ENCODE measurements at regions not wholly inside any gene's neighbourhood (a gene's known extent, or its start where the extent isn't known, plus 50 kb on each side); places are given as distances from the start of the nearest gene placed in this dataset.

GRCh38 chr16:52386694-52387093 is 160.2 kb downstream of the TOX3 start:
- Histone ChIP-seq H3K27me3 (no peaks in the 10 kb centered on the region), H3K27ac (no peak overlapping the region), H3K9ac (no peak overlapping the region), H3K4me3 (no peak overlapping the region), H3K4me2 (no peak overlapping the region), H3K36me3 (no peaks in the 10 kb centered on the region), H4K20me1 (no peaks in the 10 kb centered on the region), H3K4me1 (no peaks in the 10 kb centered on the region), H3K9me3 (no peaks in the 10 kb centered on the region)
- no peak for TF ChIP-seq Cebpa-rat (IDR thresholded peaks at IDR 0.05)

GRCh38 chr16:52384378-52384777 is 162.6 kb downstream of the TOX3 start:
- Histone ChIP-seq H3K27ac (no peak overlapping the region), H3K27me3 (no peaks in the 10 kb centered on the region)

GRCh38 chr16:52383640-52384292 is 163.2 kb downstream of the TOX3 start:
- H3K9me3 ChIP-seq = no peaks in the 10 kb centered on the region
- H3K27ac ChIP-seq = no peak overlapping the region
- TF ChIP-seq Cebpa-rat (IDR thresholded peaks at IDR 0.05) = no peak
- H3K36me3 ChIP-seq = no peaks in the 10 kb centered on the region
- no peaks in the 10 kb centered on the region for H3K4me1 ChIP-seq
- no peaks in the 10 kb centered on the region for H4K20me1 ChIP-seq
- H3K4me2 ChIP-seq = no peak overlapping the region
- H3K4me3 ChIP-seq = no peak overlapping the region
- no peak overlapping the region for H3K9ac ChIP-seq
- H3K27me3 ChIP-seq = no peaks in the 10 kb centered on the region

More at GRCh38 chr16:52384378-52384777, 162.6 kb downstream of the TOX3 start:
- Histone ChIP-seq H3K4me1 (no peaks in the 10 kb centered on the region), H3K4me3 (no peak overlapping the region), H4K20me1 (no peaks in the 10 kb centered on the region), H3K36me3 (no peaks in the 10 kb centered on the region), H3K9ac (no peak overlapping the region), H3K9me3 (no peaks in the 10 kb centered on the region), H3K4me2 (no peak overlapping the region)
- no peak for TF ChIP-seq Cebpa-rat (IDR thresholded peaks at IDR 0.05)

GRCh38 chr16:52383119-52383518 is 163.8 kb downstream of the TOX3 start:
- H3K27ac ChIP-seq = no peak overlapping the region
- H3K9me3 ChIP-seq = no peaks in the 10 kb centered on the region
- H3K9ac ChIP-seq = no peak overlapping the region
- H3K4me2 ChIP-seq = no peak overlapping the region
- H3K27me3 ChIP-seq = no peaks in the 10 kb centered on the region
- no peak for TF ChIP-seq Cebpa-rat (IDR thresholded peaks at IDR 0.05)
- H3K36me3 ChIP-seq = no peaks in the 10 kb centered on the region
- no peaks in the 10 kb centered on the region for H4K20me1 ChIP-seq
- no peaks in the 10 kb centered on the region for H3K4me1 ChIP-seq
- H3K4me3 ChIP-seq = no peak overlapping the region

- TF ChIP-seq Cebpa-rat (IDR thresholded peaks at IDR 0.05) = no peak
- Histone ChIP-seq H3K4me2 (no peak overlapping the region), H3K27me3 (no peaks in the 10 kb centered on the region), H3K9ac (no peak overlapping the region), H3K36me3 (no peaks in the 10 kb centered on the region), H3K9me3 (no peaks in the 10 kb centered on the region), H3K27ac (no peak overlapping the region), H3K4me3 (no peak overlapping the region), H3K4me1 (no peaks in the 10 kb centered on the region), H4K20me1 (no peaks in the 10 kb centered on the region)
These were observed 167.4 kb downstream of the TOX3 start for GRCh38 chr16:52379551-52379950.

GRCh38 chr16:52376676-52377280 is 170.2 kb downstream of the TOX3 start:
- Histone ChIP-seq H3K9me3 (no peaks in the 10 kb centered on the region), H3K27me3 (no peaks in the 10 kb centered on the region), H3K4me1 (no peaks in the 10 kb centered on the region), H3K4me3 (no peak overlapping the region), H4K20me1 (no peaks in the 10 kb centered on the region), H3K27ac (no peak overlapping the region), H3K9ac (no peak overlapping the region), H3K4me2 (no peak overlapping the region), H3K36me3 (no peaks in the 10 kb centered on the region)
- TF ChIP-seq Cebpa-rat (IDR thresholded peaks at IDR 0.05) = no peak

- Histone ChIP-seq H4K20me1 (no peaks in the 10 kb centered on the region), H3K36me3 (no peaks in the 10 kb centered on the region), H3K27ac (no peak overlapping the region), H3K4me3 (no peak overlapping the region), H3K27me3 (no peaks in the 10 kb centered on the region), H3K9me3 (no peaks in the 10 kb centered on the region), H3K9ac (no peak overlapping the region), H3K4me1 (no peaks in the 10 kb centered on the region), H3K4me2 (no peak overlapping the region)
- no peak for TF ChIP-seq Cebpa-rat (IDR thresholded peaks at IDR 0.05)
These were observed 174.6 kb downstream of the TOX3 start for GRCh38 chr16:52372313-52372712.

GRCh38 chr16:52368859-52369258 is 178.1 kb downstream of the TOX3 start:
- H3K9me3 ChIP-seq = no peaks in the 10 kb centered on the region

GRCh38 chr16:52367821-52368220 is 179.1 kb downstream of the TOX3 start:
- H3K4me1 ChIP-seq = no peaks in the 10 kb centered on the region
- H3K27ac ChIP-seq = no peak overlapping the region
- no peaks in the 10 kb centered on the region for H3K9me3 ChIP-seq
- H3K9ac ChIP-seq = no peak overlapping the region
- no peaks in the 10 kb centered on the region for H4K20me1 ChIP-seq
- TF ChIP-seq Cebpa-rat (IDR thresholded peaks at IDR 0.05) = no peak
- no peaks in the 10 kb centered on the region for H3K27me3 ChIP-seq
- no peak overlapping the region for H3K4me2 ChIP-seq
- H3K4me3 ChIP-seq = no peak overlapping the region
- H3K36me3 ChIP-seq = no peaks in the 10 kb centered on the region

More at GRCh38 chr16:52368859-52369258, 178.1 kb downstream of the TOX3 start:
- H3K4me2 ChIP-seq = no peak overlapping the region
- no peaks in the 10 kb centered on the region for H3K27me3 ChIP-seq
- H4K20me1 ChIP-seq = no peaks in the 10 kb centered on the region
- no peak overlapping the region for H3K27ac ChIP-seq
- no peak overlapping the region for H3K4me3 ChIP-seq
- TF ChIP-seq Cebpa-rat (IDR thresholded peaks at IDR 0.05) = no peak
- H3K4me1 ChIP-seq = no peaks in the 10 kb centered on the region
- H3K36me3 ChIP-seq = no peaks in the 10 kb centered on the region
- no peak overlapping the region for H3K9ac ChIP-seq

- H3K4me3 ChIP-seq = no peak overlapping the region
These were observed 180.0 kb downstream of the TOX3 start for GRCh38 chr16:52366983-52367382.

More at GRCh38 chr16:52366983-52367382, 180.0 kb downstream of the TOX3 start:
- Histone ChIP-seq H3K36me3 (no peaks in the 10 kb centered on the region), H3K4me2 (no peak overlapping the region), H3K9ac (no peak overlapping the region), H3K27ac (no peak overlapping the region), H4K20me1 (no peaks in the 10 kb centered on the region), H3K4me1 (no peaks in the 10 kb centered on the region), H3K9me3 (no peaks in the 10 kb centered on the region), H3K27me3 (no peaks in the 10 kb centered on the region)
- no peak for TF ChIP-seq Cebpa-rat (IDR thresholded peaks at IDR 0.05)
